Mammary epithelial cell (primary cell): ENCODE measurements at regions not wholly inside any gene's neighbourhood (a gene's known extent, or its start where the extent isn't known, plus 50 kb on each side); places are given as distances from the start of the nearest gene placed in this dataset.

ENCODE experiments used
- CTCF ChIP-seq, 2 donors: IDR thresholded peaks in 1 of 2; conservative IDR thresholded peaks in 1 of 2; 2 replicates each; pipeline ENCODE4 v1.5.1; 2011 to 2012; ENCODE audit warnings: inconsistent platforms in 2 of 2, low read length in 2 of 2, mild to moderate bottlenecking in 2 of 2, control low read depth in 1 of 2, low read depth in 1 of 2; ENCODE audit not compliant: insufficient read depth in 1 of 2; ENCODE audit errors: extremely low read depth in 1 of 2
- EZH2 ChIP-seq: IDR thresholded peaks from 2 replicates; pipeline ENCODE4 v1.6.1; 2012; ENCODE audit warnings: low read length, inconsistent platforms, borderline replicate concordance

- no peak for TF ChIP-seq CTCF (conservative IDR thresholded peaks at IDR 0.05 in 1 of 2, IDR thresholded peaks at IDR 0.05 in 1 of 2; ENCODE audit: extremely low read depth in 1 of 2, insufficient read depth in 1 of 2, low read depth in 1 of 2, low read length in 2 of 2)
- TF ChIP-seq EZH2, result no peak
These were observed 764.2 kb downstream of the BRD1 start for GRCh38 chr22:49063545-49063890.
